ENCODE measurements at regions not wholly inside any gene's neighbourhood (a gene's known extent, or its start where the extent isn't known, plus 50 kb on each side); places are given as distances from the start of the nearest gene placed in this dataset.

- TF ChIP-seq EZH2phosphoT487 (IDR thresholded peaks at IDR 0.05; ENCODE audit: low read depth, severe bottlenecking, unreplicated experiment) (no peak), CTCF (IDR thresholded peaks at IDR 0.05; ENCODE audit: poor library complexity) (no peak), EZH2 (IDR thresholded peaks at IDR 0.05; ENCODE audit: borderline replicate concordance) (no peak)
These were observed 78.7 kb upstream of the FAM216B start for GRCh38 chr13:42702716-42703115.
